GM12801 (cell line): ENCODE measurements at regions not wholly inside any gene's neighbourhood (a gene's known extent, or its start where the extent isn't known, plus 50 kb on each side); places are given as distances from the start of the nearest gene placed in this dataset.

Experiments used
- TF ChIP-seq, protein P1 (sequence below): IDR thresholded peaks from one replicate; pipeline ENCODE4 v1.5.1; 2011; ENCODE audit warnings: control low read depth; ENCODE audit not compliant: insufficient read length; ENCODE audit errors: extremely low read depth

GRCh38 chr5:158162479-158163034 lies 303.6 kb upstream of the CLINT1 start:
- TF ChIP-seq, protein P1, sequence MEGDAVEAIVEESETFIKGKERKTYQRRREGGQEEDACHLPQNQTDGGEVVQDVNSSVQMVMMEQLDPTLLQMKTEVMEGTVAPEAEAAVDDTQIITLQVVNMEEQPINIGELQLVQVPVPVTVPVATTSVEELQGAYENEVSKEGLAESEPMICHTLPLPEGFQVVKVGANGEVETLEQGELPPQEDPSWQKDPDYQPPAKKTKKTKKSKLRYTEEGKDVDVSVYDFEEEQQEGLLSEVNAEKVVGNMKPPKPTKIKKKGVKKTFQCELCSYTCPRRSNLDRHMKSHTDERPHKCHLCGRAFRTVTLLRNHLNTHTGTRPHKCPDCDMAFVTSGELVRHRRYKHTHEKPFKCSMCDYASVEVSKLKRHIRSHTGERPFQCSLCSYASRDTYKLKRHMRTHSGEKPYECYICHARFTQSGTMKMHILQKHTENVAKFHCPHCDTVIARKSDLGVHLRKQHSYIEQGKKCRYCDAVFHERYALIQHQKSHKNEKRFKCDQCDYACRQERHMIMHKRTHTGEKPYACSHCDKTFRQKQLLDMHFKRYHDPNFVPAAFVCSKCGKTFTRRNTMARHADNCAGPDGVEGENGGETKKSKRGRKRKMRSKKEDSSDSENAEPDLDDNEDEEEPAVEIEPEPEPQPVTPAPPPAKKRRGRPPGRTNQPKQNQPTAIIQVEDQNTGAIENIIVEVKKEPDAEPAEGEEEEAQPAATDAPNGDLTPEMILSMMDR: no peak

- TF ChIP-seq, protein P1: no peak
Measured at GRCh38 chr5:158162026-158162425, 303.1 kb upstream of the CLINT1 start.

GRCh38 chr5:158159621-158160020 lies 300.7 kb upstream of the CLINT1 start:
- TF ChIP-seq, protein P1: no peak

DNA sequence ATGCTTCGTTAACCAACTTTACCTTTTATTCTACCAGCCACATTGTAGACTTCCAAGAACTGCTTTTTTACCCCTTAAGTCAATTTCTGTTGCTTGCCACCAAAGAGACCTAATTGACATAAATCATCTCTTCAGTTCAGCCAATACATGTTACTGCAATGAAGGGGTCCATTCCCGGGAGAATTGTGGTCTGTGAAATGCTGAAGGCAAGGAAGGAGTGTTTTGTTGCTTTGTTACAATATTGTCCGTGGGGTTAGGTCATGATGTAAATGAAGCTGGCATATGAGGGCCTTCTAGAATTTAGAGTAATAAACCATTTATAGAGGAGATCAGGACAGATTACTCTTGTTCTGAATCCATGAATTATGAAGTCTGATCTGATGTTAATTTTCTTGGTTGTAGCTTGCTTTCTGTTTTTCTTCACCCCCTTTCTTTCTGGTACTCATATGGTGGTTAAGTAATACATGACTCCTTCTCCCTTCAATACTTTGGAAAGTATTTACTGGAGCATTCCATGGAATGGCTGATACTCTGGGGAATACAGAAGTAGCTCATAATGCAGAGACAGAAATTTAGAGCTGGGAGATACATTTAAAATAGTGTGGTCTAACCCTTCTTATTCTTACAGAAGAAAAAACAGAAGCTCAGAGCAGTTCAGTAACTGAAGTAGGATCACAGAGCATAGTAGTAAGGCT lies 297.0 kb upstream of the CLINT1 start:
- TF ChIP-seq, protein P1: no peak

- TF ChIP-seq, protein P1: no peak
Measured at GRCh38 chr5:158155067-158155466, 296.1 kb upstream of the CLINT1 start.

- TF ChIP-seq, protein P1: no peak
Measured at GRCh38 chr5:158154226-158155005, 295.5 kb upstream of the CLINT1 start.

DNA sequence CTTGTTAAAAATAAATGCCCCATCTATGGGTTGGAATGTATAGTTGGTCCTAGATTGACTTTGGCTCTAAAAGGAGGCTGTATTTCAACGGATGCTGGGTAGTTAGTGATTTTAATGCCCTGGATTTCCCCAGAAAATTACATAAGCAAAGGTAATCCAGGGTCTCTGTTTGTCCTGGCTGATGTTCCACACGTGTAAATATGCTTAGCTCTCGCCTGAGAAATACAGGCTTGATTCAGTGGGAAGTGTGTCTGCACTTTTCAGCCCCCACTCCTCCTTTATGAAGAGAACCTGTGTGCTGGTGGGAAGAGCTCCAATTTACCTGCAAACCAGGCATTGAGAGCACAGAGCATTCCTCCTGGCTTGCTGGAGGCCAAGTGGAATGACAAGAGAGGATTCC lies 294.6 kb upstream of the CLINT1 start:
- TF ChIP-seq, protein P1: no peak
